CD8-positive, alpha-beta memory T cell (primary cell): ENCODE measurements at regions not wholly inside any gene's neighbourhood (a gene's known extent, or its start where the extent isn't known, plus 50 kb on each side); places are given as distances from the start of the nearest gene placed in this dataset.
"Not testable (repeated sequence)": the region's sequence is repeated elsewhere in the genome, so short reads cannot be mapped to it uniquely, and the experiment has no call there.

ENCODE experiments used
- CTCF ChIA-PET: fragments of 350-600 bp; sonication (Branson Sonifier 250); formaldehyde crosslinking; loops from one replicate; lab custom pipeline; 2021; ENCODE audit warnings: antibody characterized with exemption; lab: Charles Lee
- POLR2A ChIA-PET: fragments of 350-600 bp; sonication (Branson Sonifier 250); formaldehyde crosslinking; loops from one replicate; lab custom pipeline; 2021; ENCODE audit warnings: antibody characterized with exemption; lab: Charles Lee
- DNase-seq, 5 donors: peaks; one replicate each; pipeline versions ENCODE4 v3.0.0 to v3.0.0-alpha.2; 2020 to 2022; ENCODE audit warnings: mixed read lengths in 1 of 5
- H3K27ac ChIP-seq: one replicate; pipeline ENCODE4 v1.7.0; 2013; ENCODE audit warnings: low read depth, mild to moderate bottlenecking, low read length, moderate library complexity
- H3K27me3 ChIP-seq: 2 replicates; pipeline ENCODE4 v1.7.0; 2013; ENCODE audit warnings: low read length, mild to moderate bottlenecking; ENCODE audit not compliant: insufficient read depth, poor library complexity, severe bottlenecking
- H3K36me3 ChIP-seq: 2 replicates; pipeline ENCODE4 v1.7.0; 2013; ENCODE audit warnings: mild to moderate bottlenecking, low read length, moderate library complexity; ENCODE audit not compliant: insufficient read depth
- H3K4me1 ChIP-seq: 2 replicates; pipeline ENCODE4 v1.7.0; 2013; ENCODE audit warnings: mild to moderate bottlenecking, low read length, moderate library complexity; ENCODE audit not compliant: insufficient read depth
- H3K4me3 ChIP-seq: 2 replicates; pipeline ENCODE4 v1.7.0; 2013; ENCODE audit warnings: mild to moderate bottlenecking, low read length
- H3K9me3 ChIP-seq: 2 replicates; pipeline ENCODE4 v1.7.0; 2013; ENCODE audit warnings: mild to moderate bottlenecking, low read length
- H3K27ac Mint-ChIP-seq, 8 donors: one replicate each; pipeline ENCODE4 v1.8.0; 2020 to 2021; ENCODE audit warnings: mixed read lengths in 8 of 8, mild to moderate bottlenecking in 6 of 8, inconsistent platforms in 3 of 8, moderate library complexity in 3 of 8
- H3K27me3 Mint-ChIP-seq, 2 donors: one replicate each; pipeline ENCODE4 v1.8.0; 2020 to 2021; ENCODE audit warnings: mixed read lengths in 2 of 2, mild to moderate bottlenecking in 1 of 2, moderate library complexity in 1 of 2
- H3K36me3 Mint-ChIP-seq, 3 donors: one replicate each; pipeline ENCODE4 v1.8.0; 2020 to 2021; ENCODE audit warnings: mixed read lengths in 3 of 3, inconsistent platforms in 1 of 3, mild to moderate bottlenecking in 1 of 3
- H3K4me1 Mint-ChIP-seq, 3 donors: one replicate each; pipeline ENCODE4 v1.8.0; 2020 to 2021; ENCODE audit warnings: mixed read lengths in 3 of 3, inconsistent platforms in 1 of 3, mild to moderate bottlenecking in 1 of 3
- H3K4me3 Mint-ChIP-seq, 7 donors: one replicate each; pipeline ENCODE4 v1.8.0; 2020 to 2021; ENCODE audit warnings: mixed read lengths in 7 of 7, mild to moderate bottlenecking in 6 of 7, moderate library complexity in 4 of 7, inconsistent platforms in 2 of 7
- H3K9me3 Mint-ChIP-seq, 5 donors: one replicate each; pipeline ENCODE4 v1.8.0; 2020 to 2022; ENCODE audit warnings: mixed read lengths in 5 of 5, mild to moderate bottlenecking in 3 of 5, moderate library complexity in 2 of 5, inconsistent platforms in 1 of 5

GRCh38 chr1:106412321-106412720 lies 644.2 kb upstream of the PRMT6 start:
- H3K9me3 ChIP-seq, CTCF ChIA-PET, H3K4me3 Mint-ChIP-seq, H3K27ac ChIP-seq, DNase-seq, H3K4me1 Mint-ChIP-seq, H3K27ac Mint-ChIP-seq, H3K4me3 ChIP-seq, POLR2A ChIA-PET, H3K36me3 Mint-ChIP-seq, H3K27me3 ChIP-seq, H3K36me3 ChIP-seq, H3K27me3 Mint-ChIP-seq, H3K4me1 ChIP-seq: not testable (repeated sequence)
- peaks cover 4 to 22% (median 9%) of the 10 kb centered on the region in 5 donors for H3K9me3 Mint-ChIP-seq

- POLR2A ChIA-PET = no interaction called here
Observed at GRCh38 chr1:106435269-106435668, 621.2 kb upstream of the PRMT6 start.

GRCh38 chr1:106439475-106439874 lies 617.0 kb upstream of the PRMT6 start:
- CTCF ChIA-PET = no interaction called here

More at GRCh38 chr1:106435269-106435668, 621.2 kb upstream of the PRMT6 start:
- H3K4me1 Mint-ChIP-seq = no peaks in the 10 kb centered on the region
- H3K27me3 Mint-ChIP-seq = no peaks in the 10 kb centered on the region
- H3K36me3 Mint-ChIP-seq = no peaks in the 10 kb centered on the region
- CTCF ChIA-PET = no interaction called here
- H3K4me3 Mint-ChIP-seq = no peak overlapping the region
- H3K27me3 ChIP-seq = no peaks in the 10 kb centered on the region
- no peaks in the 10 kb centered on the region for H3K4me1 ChIP-seq
- peaks cover 4% of the 10 kb centered on the region for H3K9me3 ChIP-seq
- peaks cover 10 to 14% (median 11%) of the 10 kb centered on the region in 5 donors for H3K9me3 Mint-ChIP-seq
- H3K27ac ChIP-seq = no peak overlapping the region
- no peak overlapping the region for H3K27ac Mint-ChIP-seq
- H3K4me3 ChIP-seq = no peak overlapping the region
- no peaks in the 10 kb centered on the region for H3K36me3 ChIP-seq
- DNase-seq = no peak

GRCh38 chr1:106447466-106447865 lies 609.0 kb upstream of the PRMT6 start:
- Histone ChIP-seq H3K27me3 (no peaks in the 10 kb centered on the region), H3K9me3 (no peaks in the 10 kb centered on the region), H3K36me3 (no peaks in the 10 kb centered on the region), H3K27ac (no peak overlapping the region), H3K4me3 (no peak overlapping the region), H3K4me1 (no peaks in the 10 kb centered on the region)
- ChIA-PET POLR2A (no interaction called here), CTCF (no interaction called here)
- H3K36me3 Mint-ChIP-seq = no peaks in the 10 kb centered on the region
- DNase-seq = no peak
- no peak overlapping the region for H3K4me3 Mint-ChIP-seq
- H3K27me3 Mint-ChIP-seq = no peaks in the 10 kb centered on the region
- no peaks in the 10 kb centered on the region for H3K4me1 Mint-ChIP-seq
- H3K9me3 Mint-ChIP-seq = peaks cover 0 to 34% (median 10%) of the 10 kb centered on the region in 5 donors
- no peak overlapping the region for H3K27ac Mint-ChIP-seq

More at GRCh38 chr1:106439475-106439874, 617.0 kb upstream of the PRMT6 start:
- Histone ChIP-seq H3K36me3 (no peaks in the 10 kb centered on the region), H3K27ac (no peak overlapping the region), H3K4me3 (no peak overlapping the region), H3K27me3 (no peaks in the 10 kb centered on the region), H3K9me3 (no peaks in the 10 kb centered on the region), H3K4me1 (no peaks in the 10 kb centered on the region)
- H3K4me3 Mint-ChIP-seq = no peak overlapping the region
- H3K27ac Mint-ChIP-seq = no peak overlapping the region
- no peaks in the 10 kb centered on the region for H3K27me3 Mint-ChIP-seq
- DNase-seq = no peak
- POLR2A ChIA-PET = no interaction called here
- H3K9me3 Mint-ChIP-seq = peaks cover 10 to 26% (median 13%) of the 10 kb centered on the region in 5 donors
- H3K36me3 Mint-ChIP-seq = no peaks in the 10 kb centered on the region
- no peaks in the 10 kb centered on the region for H3K4me1 Mint-ChIP-seq

- H3K9me3 Mint-ChIP-seq = peaks cover 2 to 28% (median 4%) of the 10 kb centered on the region in 5 donors
- no peaks in the 10 kb centered on the region for H3K9me3 ChIP-seq
- no peak overlapping the region for H3K4me3 Mint-ChIP-seq
- no peak overlapping the region for H3K27ac ChIP-seq
- ChIA-PET CTCF (no interaction called here), POLR2A (no interaction called here)
- H3K27me3 ChIP-seq = no peaks in the 10 kb centered on the region
- H3K36me3 Mint-ChIP-seq = no peaks in the 10 kb centered on the region
- no peaks in the 10 kb centered on the region for H3K27me3 Mint-ChIP-seq
- no peaks in the 10 kb centered on the region for H3K4me1 ChIP-seq
- no peak overlapping the region for H3K4me3 ChIP-seq
- H3K36me3 ChIP-seq = no peaks in the 10 kb centered on the region
- no peaks in the 10 kb centered on the region for H3K4me1 Mint-ChIP-seq
- no peak overlapping the region for H3K27ac Mint-ChIP-seq
- no peak for DNase-seq
Observed at GRCh38 chr1:106456832-106457231, 599.6 kb upstream of the PRMT6 start.

GRCh38 chr1:106457368-106457767 lies 599.1 kb upstream of the PRMT6 start:
- Mint-ChIP-seq H3K4me1 (no peaks in the 10 kb centered on the region), H3K27ac (no peak overlapping the region), H3K36me3 (no peaks in the 10 kb centered on the region), H3K4me3 (no peak overlapping the region), H3K27me3 (no peaks in the 10 kb centered on the region), H3K9me3 (peaks cover 2 to 27% (median 4%) of the 10 kb centered on the region in 5 donors)
- POLR2A ChIA-PET = no interaction called here
- Histone ChIP-seq H3K4me3 (no peak overlapping the region), H3K27ac (no peak overlapping the region), H3K9me3 (no peaks in the 10 kb centered on the region), H3K4me1 (no peaks in the 10 kb centered on the region), H3K27me3 (no peaks in the 10 kb centered on the region), H3K36me3 (no peaks in the 10 kb centered on the region)
- CTCF ChIA-PET = no interaction called here
- DNase-seq = no peak

- Mint-ChIP-seq H3K4me1 (no peaks in the 10 kb centered on the region), H3K27ac (no peak overlapping the region), H3K36me3 (no peaks in the 10 kb centered on the region), H3K27me3 (no peaks in the 10 kb centered on the region), H3K9me3 (peaks cover 0 to 24% (median 3%) of the 10 kb centered on the region in 5 donors), H3K4me3 (no peak overlapping the region)
- H3K27me3 ChIP-seq = no peaks in the 10 kb centered on the region
- H3K9me3 ChIP-seq = no peaks in the 10 kb centered on the region
- no peak overlapping the region for H3K4me3 ChIP-seq
- no peaks in the 10 kb centered on the region for H3K4me1 ChIP-seq
- no peaks in the 10 kb centered on the region for H3K36me3 ChIP-seq
- CTCF ChIA-PET = no interaction called here
- POLR2A ChIA-PET = no interaction called here
- no peak for DNase-seq
- H3K27ac ChIP-seq = no peak overlapping the region
Observed at GRCh38 chr1:106458866-106459265, 597.6 kb upstream of the PRMT6 start.

GRCh38 chr1:106459418-106459817 lies 597.1 kb upstream of the PRMT6 start:
- Mint-ChIP-seq H3K4me1 (no peaks in the 10 kb centered on the region), H3K9me3 (peaks cover 0 to 22% (median 3%) of the 10 kb centered on the region in 5 donors), H3K36me3 (no peaks in the 10 kb centered on the region), H3K4me3 (no peak overlapping the region), H3K27ac (no peak overlapping the region), H3K27me3 (no peaks in the 10 kb centered on the region)
- Histone ChIP-seq H3K4me3 (no peak overlapping the region), H3K27me3 (no peaks in the 10 kb centered on the region), H3K36me3 (no peaks in the 10 kb centered on the region), H3K4me1 (no peaks in the 10 kb centered on the region), H3K27ac (no peak overlapping the region), H3K9me3 (no peaks in the 10 kb centered on the region)
- no peak for DNase-seq
- CTCF ChIA-PET = no interaction called here
- POLR2A ChIA-PET = no interaction called here

- POLR2A ChIA-PET = no interaction called here
- Mint-ChIP-seq H3K27ac (no peak overlapping the region), H3K4me3 (no peak overlapping the region), H3K9me3 (peaks cover 12 to 46% (median 20%) of the 10 kb centered on the region in 5 donors), H3K27me3 (peaks cover 0 to 1% of the 10 kb centered on the region in 2 donors), H3K4me1 (no peaks in the 10 kb centered on the region), H3K36me3 (no peaks in the 10 kb centered on the region)
- CTCF ChIA-PET = no interaction called here
- H3K27ac ChIP-seq = no peak overlapping the region
- H3K27me3 ChIP-seq = no peaks in the 10 kb centered on the region
- no peaks in the 10 kb centered on the region for H3K36me3 ChIP-seq
- no peaks in the 10 kb centered on the region for H3K9me3 ChIP-seq
- H3K4me1 ChIP-seq = no peaks in the 10 kb centered on the region
- no peak for DNase-seq
- no peak overlapping the region for H3K4me3 ChIP-seq
Observed at GRCh38 chr1:106465666-106466065, 590.8 kb upstream of the PRMT6 start.
